ENCODE measurements at regions not wholly inside any gene's neighbourhood (a gene's known extent, or its start where the extent isn't known, plus 50 kb on each side); places are given as distances from the start of the nearest gene placed in this dataset.

GRCh38 chr2:236712304-236712703, 142.7 kb downstream of the ACKR3 start:
- intact Hi-C loops (cut with DNase I), result no loop called here
- no peak for DNase-seq

- intact Hi-C loops (cut with DNase I), result no loop called here
Observed at GRCh38 chr2:236712961-236713673, 143.5 kb downstream of the ACKR3 start.

GRCh38 chr2:236714080-236714479, 144.5 kb downstream of the ACKR3 start:
- intact Hi-C loops (cut with DNase I), result no loop called here
- no peak for DNase-seq

More at GRCh38 chr2:236712961-236713673, 143.5 kb downstream of the ACKR3 start:
- DNase-seq, result no peak

- intact Hi-C loops (cut with DNase I), result no loop called here
- DNase-seq, result peak in 1 of 10 donors; percentile 62
Observed at GRCh38 chr2:236715077-236715476, 145.5 kb downstream of the ACKR3 start.

- peak in 2 of 10 donors; percentile 41 to 75 for DNase-seq
- intact Hi-C loops (cut with DNase I), result no loop called here
Observed at GRCh38 chr2:236715491-236715961, 145.9 kb downstream of the ACKR3 start.

GRCh38 chr2:236717120-236717519, 147.5 kb downstream of the ACKR3 start:
- no peak for DNase-seq
- intact Hi-C loops (cut with DNase I), result no loop called here

- intact Hi-C loops (cut with DNase I), result no loop called here
- DNase-seq, result no peak
Observed at GRCh38 chr2:236717729-236718128, 148.1 kb downstream of the ACKR3 start.

GRCh38 chr2:236718207-236718992, 148.8 kb downstream of the ACKR3 start:
- peak in 1 of 10 donors; percentile 63 for DNase-seq
- intact Hi-C loops (cut with DNase I), result no loop called here

GRCh38 chr2:236719192-236719635, 149.6 kb downstream of the ACKR3 start:
- DNase-seq, result no peak
- intact Hi-C loops (cut with DNase I), result no loop called here

- DNase-seq, result no peak
- intact Hi-C loops (cut with DNase I), result no loop called here
Observed at GRCh38 chr2:236720974-236721540, 151.4 kb downstream of the ACKR3 start.

- DNase-seq, result peak in 1 of 10 donors; percentile 68
- intact Hi-C loops (cut with DNase I), result no loop called here
Observed at GRCh38 chr2:236724200-236724599, 154.6 kb downstream of the ACKR3 start.

- intact Hi-C loops (cut with DNase I), result no loop called here
- DNase-seq, result peak in 1 of 10 donors; percentile 56
Observed at GRCh38 chr2:236726701-236727450, 157.3 kb downstream of the ACKR3 start.

GRCh38 chr2:236728916-236729670, 159.5 kb downstream of the ACKR3 start:
- intact Hi-C loops (cut with DNase I), result no loop called here
- DNase-seq, result no peak

GRCh38 chr2:236730393-236730792, 160.8 kb downstream of the ACKR3 start:
- intact Hi-C loops (cut with DNase I), result no loop called here
- DNase-seq, result peak in 1 of 10 donors; percentile 67

GRCh38 chr2:236731767-236732580, 162.3 kb downstream of the ACKR3 start:
- intact Hi-C loops (cut with DNase I), result no loop called here
- DNase-seq, result peak in 9 of 10 donors; percentile 20 to 90 (median 53)

GRCh38 chr2:236733156-236733555, 163.5 kb downstream of the ACKR3 start:
- DNase-seq, result no peak
- intact Hi-C loops (cut with DNase I), result no loop called here

- intact Hi-C loops (cut with DNase I), result no loop called here
- DNase-seq, result no peak
Observed at GRCh38 chr2:236735825-236736238, 166.2 kb downstream of the ACKR3 start.

GRCh38 chr2:236738030-236738429, 168.4 kb downstream of the ACKR3 start:
- intact Hi-C loops (cut with DNase I), result no loop called here
- DNase-seq, result no peak

- intact Hi-C loops (cut with DNase I), result no loop called here
- no peak for DNase-seq
Observed at GRCh38 chr2:236738896-236739295, 169.3 kb downstream of the ACKR3 start.
